Left cardiac atrium (tissue), 4 donors: ENCODE measurements at regions not wholly inside any gene's neighbourhood (a gene's known extent, or its start where the extent isn't known, plus 50 kb on each side); places are given as distances from the start of the nearest gene placed in this dataset.

Experiments
- ATAC-seq, 2 donors: fragments of 200-7000 bp; cut with Tn5 transposase; one replicate each; pipeline ENCODE4 v1.9.1; 2020; ENCODE audit warnings: mild to moderate bottlenecking in 2 of 2, moderate library complexity in 2 of 2
- DNase-seq: peaks from one replicate; pipeline ENCODE4 v3.0.0-alpha.2; 2020
- intact Hi-C, 2 donors: fragments of 100-400 bp; cut with DNase I; formaldehyde crosslinking; loops; one replicate each; pipeline versions ENCODE4 v1.14.1 to v1.15.1; 2022 to 2023
- donor health status: DM: no; HTN: yes; CAD: no.
- donor health status: DM: no; HTN: yes; CAD: no; lungs with severe emphysema.
- donor health status: DM: yes; HTN: yes; CAD: no.
- donor health status: Dilated cardiomyopathy.

DNA sequence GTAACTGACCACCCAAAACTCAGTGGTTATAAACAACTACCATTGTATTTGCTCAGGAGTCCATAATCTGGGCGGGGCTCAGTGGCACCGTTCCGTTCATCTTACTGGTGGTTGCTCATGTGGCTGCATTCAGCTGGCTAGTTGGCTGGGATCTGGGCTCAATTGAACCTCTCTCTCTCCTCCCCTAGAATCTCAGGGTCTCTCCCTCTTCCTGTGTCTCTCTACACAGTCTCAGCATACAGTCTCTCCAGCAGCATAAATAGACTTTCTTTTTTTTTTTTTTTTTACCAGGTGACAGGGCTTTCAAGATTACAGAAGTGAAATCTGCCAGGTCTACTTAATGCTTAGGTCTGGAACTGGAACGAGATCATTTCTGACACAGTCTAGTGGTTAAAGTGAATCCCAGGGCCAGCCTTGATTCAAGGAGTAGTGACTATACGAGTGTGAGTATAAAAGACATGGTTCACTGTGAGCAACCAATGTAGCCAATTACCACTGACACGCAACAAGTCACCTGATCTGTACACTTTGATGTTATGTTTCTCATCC lies 193.7 kb upstream of the ESRRG start:
- intact Hi-C loops: no loop called here
- peak in 1 of 2 donors; percentile 19 for ATAC-seq
- no peak for DNase-seq

DNA sequence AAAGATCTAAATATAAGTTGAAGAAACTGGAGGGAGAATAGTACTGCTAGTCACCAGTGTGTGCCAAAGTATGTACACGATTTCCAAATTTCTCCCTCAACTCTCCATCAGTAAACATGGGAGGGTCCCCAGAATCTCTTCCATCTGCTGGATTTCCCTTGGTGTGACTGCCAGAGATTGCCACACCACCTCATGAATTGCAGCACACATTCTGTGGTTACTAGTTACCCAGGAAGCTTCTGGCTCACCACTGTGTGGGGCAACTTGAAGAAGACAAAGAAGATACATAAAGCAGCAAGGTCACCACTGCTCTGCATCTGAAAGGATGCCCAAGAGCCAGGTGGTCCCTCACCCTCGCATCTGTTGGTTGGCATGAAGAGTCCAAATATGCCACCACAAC lies 191.7 kb upstream of the ESRRG start:
- intact Hi-C loops: no loop called here
- ATAC-seq (no peak), DNase-seq (no peak)

DNA sequence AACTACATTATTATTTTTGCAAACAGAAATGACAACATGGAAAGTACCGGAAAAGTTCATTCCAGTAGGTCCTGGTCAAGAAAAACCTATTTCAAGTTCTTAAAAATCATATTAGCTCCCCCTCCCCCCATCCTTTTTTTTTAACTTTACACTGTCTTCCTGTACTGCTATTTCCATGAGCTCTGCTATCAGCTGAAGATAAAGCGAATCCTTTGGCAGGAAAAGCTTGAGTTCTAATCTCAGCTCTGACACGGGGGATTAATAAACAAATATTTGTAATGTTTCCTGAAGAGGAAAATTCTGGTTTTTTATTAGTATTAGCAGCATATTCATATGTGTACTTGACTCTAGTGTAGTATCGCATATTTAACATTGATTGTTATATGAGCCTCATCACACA lies 190.7 kb upstream of the ESRRG start:
- no peak for DNase-seq
- no peak for ATAC-seq
- intact Hi-C loops: no loop called here

DNA sequence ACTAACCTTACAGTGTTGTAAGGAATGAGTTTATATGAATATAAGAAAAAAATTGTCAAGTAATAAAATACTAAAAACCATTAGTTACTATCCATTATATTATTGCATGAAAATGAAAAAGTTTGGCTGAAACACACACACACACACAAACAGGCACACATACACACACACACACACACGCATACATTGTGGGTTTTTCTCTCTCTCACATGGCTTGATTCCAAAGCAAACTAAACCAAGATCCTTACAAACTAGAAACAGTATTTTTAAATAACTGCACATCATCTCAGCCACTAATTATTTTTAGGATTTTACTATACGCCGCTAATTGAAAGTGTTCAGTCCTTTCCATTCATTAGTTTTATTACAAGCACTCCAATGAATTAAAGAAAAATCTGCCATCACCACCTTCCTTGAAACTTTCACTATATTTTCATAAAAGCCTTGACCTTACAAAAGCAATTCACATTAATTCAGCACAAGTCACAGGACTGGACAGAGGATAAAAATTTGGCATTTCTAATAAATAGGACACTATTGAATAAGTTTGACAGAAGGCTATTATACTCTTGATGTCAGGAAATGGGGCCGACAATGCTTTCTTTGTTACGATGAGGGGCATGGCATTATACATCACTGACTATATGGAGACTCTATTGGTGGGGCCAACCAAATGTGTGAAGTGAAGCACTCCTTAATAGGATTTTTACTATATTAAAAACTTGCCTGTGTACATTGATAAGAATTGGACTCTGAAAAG lies 187.0 kb upstream of the ESRRG start:
- intact Hi-C loops: no loop called here
- ATAC-seq: no peak
- DNase-seq: no peak

DNA sequence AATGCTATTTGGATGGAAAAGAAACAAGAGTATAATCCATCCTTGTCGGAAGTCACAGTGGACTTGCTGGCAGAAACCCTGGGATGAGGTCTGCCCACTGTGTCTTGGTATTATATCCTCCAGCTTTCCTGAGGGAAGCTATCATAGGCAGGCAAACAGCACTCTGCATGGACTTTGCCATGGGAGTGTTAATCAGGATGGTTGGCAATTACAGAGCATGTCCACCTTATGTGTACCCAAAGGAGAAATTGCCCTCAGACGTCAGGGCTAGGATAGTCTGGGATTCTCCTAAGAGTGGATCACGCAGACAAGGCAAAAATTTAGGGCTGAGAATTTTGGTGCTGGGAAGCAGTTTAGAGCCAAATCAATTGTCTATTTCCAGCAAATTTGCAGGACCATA lies 184.9 kb upstream of the ESRRG start:
- ATAC-seq: no peak
- no peak for DNase-seq
- intact Hi-C loops: no loop called here

DNA sequence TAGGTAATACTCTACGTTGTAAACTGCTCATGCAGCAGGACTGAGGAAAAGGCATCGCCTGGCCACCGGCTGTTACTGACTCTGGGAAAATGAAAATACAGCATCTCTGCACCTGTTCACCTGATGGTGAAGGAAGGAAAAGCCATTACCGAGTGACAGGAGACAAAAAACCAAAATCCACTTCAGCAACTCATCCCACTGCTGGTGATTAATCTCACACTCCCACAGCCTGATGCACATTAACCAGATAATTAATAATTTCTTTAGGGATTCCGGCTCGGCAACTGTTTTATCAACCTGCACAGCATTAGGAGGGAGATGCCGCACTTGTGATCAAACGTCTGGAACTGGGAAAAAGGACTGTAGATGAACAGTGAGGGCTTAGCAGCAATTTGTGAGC lies 183.9 kb upstream of the ESRRG start:
- intact Hi-C loops: no loop called here
- ATAC-seq (no peak), DNase-seq (no peak)

DNA sequence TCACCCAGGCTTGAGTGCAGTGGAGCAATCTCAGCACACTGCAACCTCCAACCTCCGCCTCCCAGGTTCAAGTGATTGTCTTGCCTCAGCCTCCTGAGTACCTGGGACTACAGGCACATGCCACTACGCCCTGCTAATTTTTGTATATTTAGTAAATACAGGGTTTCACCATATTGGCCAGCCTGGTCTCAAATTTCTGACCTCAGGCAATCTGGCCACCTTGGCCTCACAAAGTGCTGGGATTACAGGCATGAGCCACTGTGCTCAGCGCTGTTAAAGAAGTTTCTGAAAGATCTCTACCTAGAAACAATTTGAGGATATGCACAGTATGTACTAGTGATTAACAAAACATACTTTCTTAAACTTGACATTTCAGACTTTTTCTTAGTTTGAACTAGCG lies 182.6 kb upstream of the ESRRG start:
- ATAC-seq (no peak), DNase-seq (no peak)
- intact Hi-C loops: no loop called here

DNA sequence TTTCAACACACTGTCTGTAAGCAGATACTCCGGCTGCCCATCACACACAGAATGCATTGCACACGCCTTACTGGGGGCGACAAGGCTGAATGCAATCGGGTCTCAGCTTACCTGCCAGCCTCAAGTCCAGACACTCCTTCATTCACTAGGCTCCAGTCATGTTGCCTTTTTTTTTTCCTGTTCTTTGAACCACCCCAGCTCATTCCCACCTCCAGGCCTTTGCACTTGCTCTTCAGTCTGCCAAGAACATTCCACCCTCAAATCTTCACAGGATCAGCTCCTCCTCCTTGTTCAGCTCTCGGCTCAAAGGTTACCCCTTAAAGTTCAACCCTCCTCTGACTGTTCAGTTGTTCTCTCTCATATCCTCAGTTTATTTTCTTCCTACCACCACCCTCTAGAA lies 181.9 kb upstream of the ESRRG start:
- ATAC-seq (no peak), DNase-seq (no peak)
- intact Hi-C loops: no loop called here

DNA sequence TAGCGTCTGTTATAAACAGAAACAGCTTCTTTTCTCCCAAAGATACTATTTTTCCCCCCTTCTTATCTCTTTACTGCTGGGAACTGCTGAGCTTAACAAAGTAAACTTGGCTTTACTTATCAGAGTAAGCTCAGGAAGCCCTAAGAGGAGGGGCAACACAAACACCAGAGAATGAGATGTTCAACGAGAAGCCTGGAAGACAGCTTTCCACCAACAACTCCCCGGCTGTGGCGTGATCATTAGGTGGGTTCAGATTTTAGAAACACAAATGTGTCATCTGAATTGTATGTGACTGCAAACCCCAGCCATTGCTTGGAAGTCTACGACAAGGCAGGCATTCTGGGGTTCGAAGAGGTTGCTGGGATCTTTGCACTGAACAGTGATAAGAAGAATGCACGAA lies 181.2 kb upstream of the ESRRG start:
- intact Hi-C loops: no loop called here
- ATAC-seq: peak in 1 of 2 donors; percentile 27
- DNase-seq: no peak

DNA sequence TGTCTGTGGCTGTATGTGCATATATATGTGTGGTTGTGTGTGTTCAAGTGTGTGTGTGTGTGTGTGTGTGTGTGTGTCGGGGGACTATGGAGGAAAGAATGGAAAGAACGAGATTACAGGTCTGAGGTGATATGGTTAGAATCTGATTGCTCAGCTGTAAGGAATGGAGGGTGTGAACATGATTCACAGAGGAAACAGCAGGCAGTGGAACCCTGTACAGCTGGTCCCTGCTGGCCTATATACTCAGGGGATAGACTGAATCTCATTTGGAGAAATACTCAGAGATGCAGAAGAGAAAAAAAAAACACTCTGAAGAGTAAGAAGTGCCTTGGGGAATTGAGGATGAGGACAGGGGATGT lies 180.1 kb upstream of the ESRRG start:
- DNase-seq (no peak), ATAC-seq (peak in 1 of 2 donors; percentile 90)
- intact Hi-C loops: no loop called here

DNA sequence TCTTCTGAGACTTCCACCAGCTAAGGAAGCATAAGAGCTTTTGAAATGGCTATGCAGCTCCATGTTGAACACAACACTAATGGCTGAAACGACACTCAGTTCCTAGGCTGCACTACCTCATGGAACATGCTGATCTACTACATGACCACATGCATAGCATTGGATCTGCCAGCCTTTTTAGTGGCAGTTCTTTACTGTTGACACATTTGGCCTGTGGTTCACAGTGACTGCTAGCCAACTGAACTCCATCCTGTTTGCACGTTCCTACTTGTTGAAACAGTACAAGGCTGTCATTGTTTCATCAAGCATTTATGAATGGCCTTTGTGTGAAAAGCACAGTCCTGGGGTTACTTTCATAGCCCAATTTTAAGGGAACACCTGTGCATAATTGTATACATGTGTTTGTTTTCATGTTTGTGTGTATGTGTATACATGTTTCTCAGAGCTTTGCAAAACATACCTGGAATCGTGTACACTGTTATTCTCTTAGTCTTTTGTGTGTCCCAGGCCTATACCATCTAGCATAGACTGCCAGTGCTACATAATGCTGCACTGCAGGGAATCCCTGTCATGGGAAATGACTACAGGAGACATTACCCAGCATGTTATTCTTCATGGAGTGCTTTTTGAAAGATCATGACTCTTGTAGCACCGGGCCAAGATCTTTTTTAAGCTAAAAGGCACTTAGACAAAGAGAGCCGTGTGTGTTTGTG lies 179.6 kb upstream of the ESRRG start:
- ATAC-seq: peak; percentile 53 to 66
- DNase-seq: no peak
- intact Hi-C loops: no loop called here

DNA sequence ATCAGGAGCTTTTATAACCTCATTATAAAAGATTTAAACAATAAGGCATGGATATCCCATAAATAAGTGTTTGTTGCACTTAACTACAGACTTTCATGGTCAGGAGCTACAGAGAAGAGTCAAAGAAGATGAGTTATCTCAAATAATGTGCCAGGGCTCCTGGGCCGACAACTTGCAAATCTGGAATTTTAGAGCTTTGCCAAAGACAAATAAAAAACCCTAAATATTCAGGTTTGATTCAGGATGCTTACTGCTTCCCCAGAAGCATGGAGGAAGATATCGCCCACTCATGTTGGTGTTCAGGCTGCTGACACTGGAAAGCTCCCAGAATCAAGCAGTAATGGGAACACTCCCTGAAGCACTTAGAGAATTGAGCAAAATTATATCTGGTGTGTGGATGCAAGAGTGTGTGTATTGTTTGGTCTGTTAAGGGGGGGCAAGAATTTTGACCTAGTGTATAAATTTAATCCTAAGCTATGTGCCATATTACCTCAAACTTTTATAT lies 176.9 kb upstream of the ESRRG start:
- intact Hi-C loops: no loop called here
- no peak for DNase-seq
- ATAC-seq: no peak

DNA sequence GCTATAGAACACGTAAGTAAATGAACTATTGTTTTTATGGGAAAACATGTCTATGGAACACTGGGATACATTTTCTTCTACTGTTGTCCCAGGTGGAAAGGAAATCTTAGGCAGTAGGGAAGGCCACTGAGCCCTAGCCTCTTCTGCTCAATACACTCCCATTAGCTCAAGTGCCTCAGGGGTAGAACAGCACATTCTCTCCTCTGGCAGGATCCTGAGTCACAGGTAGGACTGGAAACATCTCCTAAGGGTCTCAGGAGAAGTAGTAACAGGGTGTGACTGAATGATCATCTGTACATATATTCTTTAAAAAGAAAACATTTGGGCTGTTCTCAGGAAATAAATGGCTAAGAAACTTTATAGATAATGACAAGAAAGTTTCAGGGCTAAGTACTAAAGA lies 175.6 kb upstream of the ESRRG start:
- intact Hi-C loops: no loop called here
- DNase-seq (no peak), ATAC-seq (no peak)

DNA sequence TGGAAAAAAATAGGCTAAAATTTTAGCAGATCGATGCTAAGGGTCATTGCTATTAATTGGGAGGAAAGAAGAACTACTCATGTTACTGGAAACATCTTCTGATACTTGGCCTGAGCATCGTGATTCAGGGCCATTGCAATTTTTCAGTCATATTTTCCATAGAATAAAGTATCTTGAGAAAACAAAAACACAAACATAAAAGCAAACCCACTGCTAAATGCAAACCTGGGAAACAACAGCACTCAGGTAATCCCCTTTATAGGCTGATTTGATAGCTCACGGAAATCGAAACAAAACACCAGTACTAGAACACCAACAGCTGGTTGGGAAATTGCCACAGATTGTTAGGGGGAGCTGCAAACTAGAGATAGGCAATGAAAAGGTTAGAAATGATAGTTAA lies 172.9 kb upstream of the ESRRG start:
- DNase-seq (no peak), ATAC-seq (no peak)
- intact Hi-C loops: no loop called here

DNA sequence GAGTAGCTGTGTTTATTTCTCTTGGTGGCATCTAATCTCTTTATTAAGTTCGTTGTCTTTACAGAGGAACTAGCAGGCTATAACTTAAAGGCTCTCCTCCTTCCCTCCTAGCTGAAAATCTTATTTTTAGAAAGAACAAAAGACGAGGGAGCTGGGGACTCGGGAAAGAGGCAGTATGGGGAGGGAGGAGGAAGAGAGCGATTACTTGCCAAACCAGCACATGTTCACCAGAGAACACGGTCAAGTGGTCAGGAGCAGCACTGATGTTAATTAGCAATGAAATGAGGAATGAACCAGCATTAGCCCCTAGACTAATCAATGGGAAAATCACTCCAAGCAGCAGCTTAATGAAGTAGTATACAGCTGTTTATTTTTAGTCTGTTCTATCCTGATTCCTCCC lies 171.3 kb upstream of the ESRRG start:
- ATAC-seq (no peak), DNase-seq (no peak)
- intact Hi-C loops: no loop called here

DNA sequence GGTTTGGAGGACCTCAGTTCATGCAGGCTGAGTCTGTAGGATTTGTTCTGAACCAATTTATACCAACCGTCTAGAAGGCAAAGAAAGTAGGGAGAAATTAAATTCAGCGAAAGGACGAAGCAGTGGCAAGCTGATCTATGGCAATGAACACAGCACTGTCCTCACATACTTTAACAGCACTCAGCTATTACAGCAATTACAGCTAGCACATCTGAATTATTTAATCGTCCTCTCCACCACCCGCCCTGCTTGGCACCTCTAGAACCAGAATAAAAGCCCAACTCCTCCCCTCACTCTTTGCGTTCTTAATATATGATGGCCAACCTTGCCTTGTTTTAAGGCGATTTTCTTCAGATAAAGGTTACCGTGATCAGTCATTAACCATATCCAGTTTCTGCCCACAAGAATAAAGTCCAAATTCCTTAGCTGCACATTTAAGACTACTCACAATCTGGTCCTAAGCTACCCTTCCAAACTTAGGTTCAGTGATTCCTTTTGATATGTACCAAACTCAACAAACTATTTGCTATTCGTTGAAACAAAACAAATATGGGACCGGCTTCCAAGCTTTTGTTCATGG lies 169.4 kb upstream of the ESRRG start:
- DNase-seq (no peak), ATAC-seq (peak in 1 of 2 donors; percentile 19)
- intact Hi-C loops: no loop called here

DNA sequence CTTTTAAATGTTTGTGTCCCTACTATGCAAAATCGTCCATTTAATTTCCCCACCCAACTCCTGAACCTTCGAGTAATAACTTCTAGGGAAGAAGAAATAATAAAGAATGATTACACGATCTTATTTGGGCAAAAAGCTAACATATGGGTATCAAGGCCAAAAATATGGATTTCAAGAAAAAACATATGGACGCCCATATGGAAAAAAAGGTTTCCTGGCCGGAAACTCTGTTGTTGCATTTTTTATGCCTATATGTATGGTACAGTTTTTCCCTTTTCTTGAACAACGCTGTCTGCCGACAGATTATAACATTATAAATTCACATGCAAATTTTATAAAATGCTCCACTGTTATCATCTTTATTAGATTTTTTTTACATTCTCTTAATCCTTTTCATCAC lies 167.6 kb upstream of the ESRRG start:
- intact Hi-C loops: no loop called here
- no peak for ATAC-seq
- no peak for DNase-seq

DNA sequence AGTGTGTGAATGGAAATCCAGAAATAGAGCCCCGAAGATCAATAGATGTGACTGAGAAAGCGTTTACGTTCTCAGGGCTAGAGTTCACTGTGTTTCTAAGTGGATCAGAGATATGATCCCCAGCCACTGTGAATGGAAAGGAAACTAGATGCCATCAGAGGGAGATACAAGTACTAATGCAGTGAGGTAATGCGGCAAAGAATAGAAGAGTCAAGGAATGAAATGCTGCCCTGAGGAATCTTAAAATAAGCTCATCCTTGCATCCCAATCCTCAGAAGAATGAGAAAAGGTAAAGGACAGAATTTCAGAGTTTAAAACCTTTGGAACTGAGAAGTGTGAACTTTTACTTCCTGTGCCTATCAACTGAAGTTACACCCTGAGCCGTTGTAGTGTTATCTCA lies 165.5 kb upstream of the ESRRG start:
- intact Hi-C loops: no loop called here
- peak in 1 of 2 donors; percentile 38 for ATAC-seq
- no peak for DNase-seq

DNA sequence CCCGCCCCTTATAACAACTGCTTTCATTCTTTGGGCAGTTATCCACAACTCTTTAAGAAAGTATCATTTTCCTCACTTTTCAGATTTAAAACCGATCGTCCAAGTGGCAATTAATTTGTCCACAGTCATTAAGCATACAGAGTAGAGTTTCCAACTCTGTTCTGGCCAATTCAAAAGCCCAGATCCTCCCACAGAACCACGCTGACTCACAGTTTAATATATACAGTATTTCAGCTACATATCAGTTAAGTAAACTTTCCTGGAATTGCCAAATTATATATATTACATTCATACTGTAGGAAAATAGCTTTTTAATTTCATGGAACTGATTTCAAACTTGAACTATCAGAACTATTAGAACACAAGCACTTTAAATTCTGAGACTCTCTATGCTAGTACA lies 163.8 kb upstream of the ESRRG start:
- intact Hi-C loops: no loop called here
- DNase-seq (no peak), ATAC-seq (no peak)

DNA sequence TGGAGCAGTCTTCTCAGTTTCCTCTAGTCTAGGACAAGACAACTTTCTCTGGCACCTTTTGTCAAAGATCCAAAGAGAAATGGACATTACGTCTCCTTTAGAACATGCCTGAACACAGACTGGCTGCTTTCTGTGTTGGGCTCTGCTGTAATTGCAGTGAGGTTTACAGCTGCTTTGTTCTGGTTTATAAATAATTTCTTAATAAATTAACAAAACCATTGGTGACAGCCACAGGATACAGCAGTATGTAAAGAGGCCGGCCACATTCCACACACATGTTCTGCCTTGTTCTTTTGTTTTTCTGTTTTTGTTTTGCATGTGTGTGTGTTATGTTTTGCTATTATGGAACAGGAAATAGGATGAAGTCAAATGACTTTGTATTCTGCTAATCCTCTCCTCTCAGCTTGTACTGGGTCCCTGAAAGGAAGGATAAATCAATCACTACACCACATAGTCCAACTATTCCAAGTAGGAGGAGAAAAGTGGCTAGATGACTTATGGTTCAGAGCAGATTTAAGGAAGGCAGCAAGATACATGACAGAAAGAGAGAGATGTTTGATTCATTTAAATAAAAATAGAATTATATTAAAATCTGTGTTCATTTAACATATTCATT lies 161.5 kb upstream of the ESRRG start:
- intact Hi-C loops: no loop called here
- ATAC-seq: no peak

More for the DNA sequence above, 161.5 kb upstream of the ESRRG start:
- DNase-seq: no peak
